Erythroblast (primary cell): ENCODE measurements at regions not wholly inside any gene's neighbourhood (a gene's known extent, or its start where the extent isn't known, plus 50 kb on each side); places are given as distances from the start of the nearest gene placed in this dataset.

Experiments used
- DNase-seq, 2 experiments: peaks; one replicate each; lab custom pipeline; 2025; lab: John Stamatoyannopoulos, UW
- GATA1 ChIP-seq: IDR thresholded peaks from 2 replicates; pipeline ENCODE4 v1.6.1; 2011; ENCODE audit warnings: low read depth, mild to moderate bottlenecking, control low read depth, low read length, moderate library complexity
- POLR2A ChIP-seq: IDR thresholded peaks from 2 replicates; pipeline ENCODE4 v1.6.1; 2011; ENCODE audit warnings: mild to moderate bottlenecking, low read length

DNA sequence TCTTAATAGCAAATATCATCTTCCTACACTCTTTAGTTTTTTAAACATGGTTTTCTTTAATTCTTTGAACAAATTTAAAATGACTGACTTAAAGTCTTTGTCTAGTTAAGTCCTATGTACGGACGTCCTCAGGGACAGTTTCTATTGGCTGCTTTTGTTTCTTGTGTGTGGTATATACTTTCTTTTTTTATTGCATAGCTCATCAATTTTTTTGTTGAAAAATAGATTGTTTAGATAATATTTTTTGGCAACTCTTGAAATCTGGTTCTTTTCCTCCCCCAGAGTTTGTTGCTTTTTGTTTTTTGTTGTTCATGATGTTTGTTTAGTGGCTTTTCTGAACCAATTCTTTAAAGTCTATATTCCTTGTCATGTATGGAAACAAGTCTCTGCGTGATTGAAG is 479.8 kb downstream of the PREX1 start:
- TF ChIP-seq GATA1 (no peak), POLR2A (no peak)

DNA sequence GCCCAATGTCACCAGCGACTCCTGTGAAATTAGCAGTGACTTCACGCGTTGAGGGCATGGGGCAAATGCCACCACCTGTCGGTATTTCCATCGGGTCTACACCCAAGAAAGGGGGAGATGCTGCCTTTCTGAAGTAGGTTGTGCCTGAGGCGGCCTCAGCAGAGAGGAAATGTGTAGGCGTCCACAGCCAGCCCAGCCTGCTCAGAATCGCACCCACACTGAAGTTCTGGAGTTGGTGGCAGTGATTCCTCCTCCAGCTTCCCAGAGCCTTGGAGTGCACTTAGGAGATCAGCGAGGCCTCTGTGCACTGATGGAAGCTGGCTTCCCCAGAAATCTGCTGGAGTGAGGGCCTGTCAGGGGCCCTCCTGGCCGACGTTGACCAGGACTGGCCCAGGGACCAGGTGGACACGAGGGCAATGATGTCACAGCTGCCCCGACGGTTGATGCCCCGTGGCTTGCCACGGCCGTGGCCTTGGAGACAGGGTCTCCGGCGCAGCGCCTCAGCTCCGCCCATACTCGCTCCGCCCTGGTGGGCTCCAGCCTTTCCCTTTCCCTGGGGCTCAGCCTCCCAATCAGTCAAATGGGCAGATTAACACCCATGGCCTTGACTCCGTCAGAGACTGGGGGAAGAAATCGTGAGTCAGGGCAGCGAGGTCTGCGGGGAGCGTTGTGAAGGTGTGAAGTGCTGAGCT is 484.8 kb downstream of the PREX1 start:
- DNase-seq: no peak
- no peak for TF ChIP-seq POLR2A
- no peak for TF ChIP-seq GATA1

More for the DNA sequence above, 479.8 kb downstream of the PREX1 start:
- DNase-seq: no peak

DNA sequence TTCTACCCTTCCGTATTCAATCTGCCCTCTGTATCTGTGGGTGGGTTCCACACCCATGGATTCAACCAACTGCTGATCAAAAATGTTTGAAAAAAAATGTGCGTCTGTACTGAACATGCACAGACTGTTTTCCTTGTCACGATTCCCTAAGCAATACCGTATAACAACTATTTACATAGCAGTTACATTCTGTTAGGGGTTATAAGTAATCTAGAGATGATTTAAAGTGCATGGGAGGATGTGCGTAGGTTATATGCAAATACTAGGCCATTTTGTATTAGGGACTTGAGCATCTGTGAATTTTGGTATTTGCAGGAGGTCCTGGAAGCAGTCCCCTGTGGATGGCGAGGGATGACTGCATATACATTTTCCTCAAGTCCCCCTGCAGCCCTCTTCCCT is 486.9 kb downstream of the PREX1 start:
- TF ChIP-seq GATA1: no peak
- TF ChIP-seq POLR2A: no peak
- DNase-seq: no peak

DNA sequence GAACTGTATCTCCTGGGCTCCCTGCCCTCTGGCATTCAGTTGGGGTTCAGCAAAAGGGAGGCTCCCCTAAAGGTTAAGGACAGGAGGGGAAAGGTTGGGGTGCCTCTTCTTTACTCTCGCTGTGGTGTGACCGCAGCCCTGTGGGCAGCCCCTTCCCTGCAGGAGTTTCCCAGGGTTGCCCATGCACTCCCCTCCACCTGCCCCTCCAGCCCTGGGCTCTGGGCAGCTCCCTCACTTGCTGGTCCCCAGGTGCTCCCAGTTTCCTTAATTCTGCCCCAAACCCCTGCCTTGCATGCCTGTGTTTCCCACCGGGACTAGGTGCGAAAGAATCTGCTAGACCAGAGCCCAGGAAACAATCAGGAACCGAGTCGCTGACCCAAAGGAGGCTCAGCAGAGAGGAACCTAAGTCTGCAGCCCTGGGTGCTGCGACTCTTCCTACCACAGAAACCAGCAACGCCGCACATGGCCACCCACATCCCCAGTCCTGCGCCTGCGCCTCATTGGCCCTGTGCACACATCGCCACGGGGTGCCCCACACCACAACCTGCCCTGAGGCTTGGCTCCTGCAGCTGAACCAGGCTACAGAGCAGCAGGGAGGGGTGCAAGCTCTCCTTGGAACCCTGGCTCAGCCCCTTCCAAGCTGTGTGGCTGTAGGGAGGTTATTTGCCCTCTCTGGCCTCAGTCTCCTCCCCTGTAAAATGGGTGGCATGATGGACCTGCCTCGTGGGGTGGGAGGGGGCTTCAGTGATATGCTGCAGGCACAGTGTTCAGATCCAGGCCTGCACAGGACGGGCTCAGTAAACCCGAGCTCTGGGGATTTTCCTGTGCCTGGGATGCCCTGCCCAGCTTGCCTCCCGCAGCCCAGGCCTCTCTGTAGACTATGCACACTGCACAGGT is 487.6 kb downstream of the PREX1 start:
- DNase-seq: no peak
- TF ChIP-seq POLR2A: no peak
- TF ChIP-seq GATA1: no peak

DNA sequence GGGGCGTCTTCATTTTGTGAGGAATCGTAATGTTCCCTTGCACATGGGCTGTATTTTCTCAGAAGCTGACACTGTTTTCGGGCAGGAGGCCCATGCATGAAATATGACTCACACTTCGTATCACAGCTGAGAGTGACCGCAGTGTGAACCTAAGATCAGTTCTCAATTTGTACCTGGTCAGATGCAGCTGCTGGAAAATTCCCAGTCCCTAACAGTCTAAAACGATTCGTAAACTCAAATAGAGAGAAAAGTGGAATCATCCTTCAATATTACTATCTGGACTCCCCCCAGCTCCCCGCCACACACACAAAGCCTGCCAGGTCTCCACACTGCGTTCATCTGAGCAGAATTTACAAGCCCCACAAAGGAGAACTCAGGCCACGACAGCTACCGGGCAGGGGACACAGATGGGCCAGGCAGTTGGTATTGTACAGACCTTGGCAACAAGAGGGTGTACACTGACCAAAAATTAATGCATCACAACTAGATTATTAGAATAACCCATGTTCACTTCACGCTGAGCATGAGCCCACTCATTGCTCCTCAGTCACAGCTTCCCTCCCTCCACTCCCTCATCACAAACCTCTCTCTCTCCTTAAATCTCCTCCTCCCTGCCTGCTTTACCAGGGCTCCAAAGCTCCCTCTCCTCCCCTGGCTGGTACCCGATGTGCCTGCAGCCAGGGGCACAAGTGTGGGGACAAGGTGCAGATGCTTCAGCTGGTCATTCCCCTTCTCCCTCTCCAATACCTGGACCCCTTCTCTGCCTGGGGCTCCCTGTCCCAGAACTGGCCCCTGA is 488.4 kb downstream of the PREX1 start:
- no peak for DNase-seq

DNA sequence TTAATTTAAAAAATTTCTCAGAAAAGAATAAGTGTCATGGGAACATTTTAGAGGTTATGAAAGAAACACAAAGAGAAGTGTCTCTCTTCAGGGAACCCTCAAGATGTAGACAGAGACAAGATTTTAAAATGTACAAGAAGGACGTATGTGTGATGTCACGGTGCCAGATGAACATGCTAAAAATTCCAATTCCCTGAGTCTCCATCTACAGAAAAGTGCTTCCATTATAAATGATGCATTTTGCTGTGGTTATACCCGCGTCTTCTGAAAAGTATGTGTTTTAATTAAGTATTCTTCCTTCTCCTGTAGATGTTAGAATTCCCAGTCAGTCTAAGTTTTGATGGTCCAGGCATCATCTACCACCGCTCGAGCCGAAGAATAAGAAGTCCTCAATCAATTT is 489.1 kb downstream of the PREX1 start:
- no peak for DNase-seq
- TF ChIP-seq GATA1 (no peak), POLR2A (no peak)

More for the DNA sequence above, 488.4 kb downstream of the PREX1 start:
- no peak for TF ChIP-seq GATA1
- no peak for TF ChIP-seq POLR2A

DNA sequence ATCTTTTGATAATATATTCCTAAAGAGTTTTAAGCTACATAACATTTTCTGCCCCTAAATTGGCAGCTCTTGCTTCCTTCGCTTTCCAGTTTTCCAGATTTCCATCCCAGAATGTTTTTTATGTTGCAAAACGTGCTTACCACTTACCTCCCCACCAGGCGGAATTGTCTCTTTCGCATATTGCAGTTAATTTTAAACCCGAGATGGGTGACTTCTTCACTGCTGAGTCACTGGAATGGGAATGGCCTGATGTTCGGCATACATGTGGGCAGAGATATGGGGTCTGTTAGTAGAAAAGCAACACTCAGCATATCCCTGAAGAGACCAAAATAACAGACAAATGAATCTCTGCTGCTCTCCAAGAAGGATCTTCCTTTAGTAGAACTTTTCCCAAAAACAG is 491.2 kb downstream of the PREX1 start:
- no peak for DNase-seq
- TF ChIP-seq POLR2A: no peak
- no peak for TF ChIP-seq GATA1

DNA sequence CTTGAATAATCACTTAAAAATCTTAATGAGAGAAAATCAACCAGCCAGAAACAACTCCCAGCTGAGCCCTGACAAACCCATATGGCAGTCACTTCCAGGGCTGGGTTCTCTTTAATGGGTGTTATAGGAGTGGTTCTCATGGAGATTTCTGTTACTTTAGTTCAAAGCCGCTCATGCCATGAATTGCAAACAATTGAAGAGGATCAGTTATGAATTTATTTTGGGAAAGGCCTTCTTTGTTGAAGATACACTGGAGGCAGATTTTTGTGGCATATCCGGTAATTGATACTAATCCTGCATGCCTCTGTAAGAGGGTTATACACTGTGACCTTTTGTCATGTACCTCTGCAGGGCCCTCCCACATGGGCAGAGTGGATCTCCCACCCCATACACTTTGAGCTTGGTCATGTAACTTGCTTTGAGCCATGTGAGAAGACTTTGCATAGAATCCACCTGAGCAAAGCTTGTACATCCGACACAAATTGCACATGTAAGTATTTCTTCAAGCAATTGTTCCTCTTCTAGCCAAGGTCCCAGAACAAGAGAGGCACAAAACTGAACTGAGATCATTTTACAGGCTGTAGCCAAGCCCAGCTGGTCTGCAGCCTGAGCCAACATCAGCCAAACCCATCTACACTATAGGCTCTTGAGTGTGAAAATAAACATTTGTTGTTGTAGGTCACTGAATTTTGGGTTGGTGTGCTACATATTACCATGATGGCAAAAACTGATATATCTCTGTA is 492.3 kb downstream of the PREX1 start:
- no peak for TF ChIP-seq GATA1
- TF ChIP-seq POLR2A: no peak
- DNase-seq: no peak

DNA sequence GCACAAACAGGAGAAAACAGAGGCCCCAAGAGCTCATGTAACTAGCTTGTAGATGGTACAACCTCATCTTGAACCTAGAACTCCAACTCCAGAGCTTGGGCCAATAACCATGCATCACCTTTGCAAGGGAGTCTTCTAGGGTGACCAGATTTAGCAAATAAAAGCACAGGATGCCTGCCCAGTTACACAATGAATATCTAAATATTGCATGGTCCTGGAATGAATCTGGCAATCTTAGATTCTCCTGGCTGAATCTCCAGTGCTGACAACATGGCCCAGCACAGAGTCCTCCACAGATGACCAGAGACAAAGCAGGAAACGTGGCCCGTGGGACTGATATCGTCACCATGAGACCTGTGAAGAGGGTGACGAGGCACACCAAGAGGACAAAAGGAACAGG is 494.1 kb downstream of the PREX1 start:
- TF ChIP-seq POLR2A (no peak), GATA1 (no peak)
- no peak for DNase-seq

DNA sequence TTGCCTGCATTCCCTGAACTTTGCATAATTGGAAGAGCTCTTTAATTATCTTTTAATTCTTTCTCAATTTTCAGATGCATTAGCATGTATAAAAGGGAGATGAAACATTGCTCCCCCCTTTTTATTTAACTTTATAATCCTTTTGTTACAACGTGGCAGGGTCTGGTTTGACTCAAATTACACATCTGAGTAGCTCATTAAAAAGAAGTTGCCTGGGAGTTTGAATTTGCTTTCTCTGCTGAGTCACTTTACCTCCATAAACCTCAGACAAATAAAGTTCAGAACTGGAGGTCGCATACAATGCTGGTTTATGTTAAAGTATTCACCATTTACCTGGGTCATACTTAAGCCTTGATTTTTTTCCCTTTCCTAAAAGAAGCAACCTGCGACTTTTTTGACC is 495.2 kb downstream of the PREX1 start:
- no peak for TF ChIP-seq GATA1
- no peak for TF ChIP-seq POLR2A
- DNase-seq: no peak

DNA sequence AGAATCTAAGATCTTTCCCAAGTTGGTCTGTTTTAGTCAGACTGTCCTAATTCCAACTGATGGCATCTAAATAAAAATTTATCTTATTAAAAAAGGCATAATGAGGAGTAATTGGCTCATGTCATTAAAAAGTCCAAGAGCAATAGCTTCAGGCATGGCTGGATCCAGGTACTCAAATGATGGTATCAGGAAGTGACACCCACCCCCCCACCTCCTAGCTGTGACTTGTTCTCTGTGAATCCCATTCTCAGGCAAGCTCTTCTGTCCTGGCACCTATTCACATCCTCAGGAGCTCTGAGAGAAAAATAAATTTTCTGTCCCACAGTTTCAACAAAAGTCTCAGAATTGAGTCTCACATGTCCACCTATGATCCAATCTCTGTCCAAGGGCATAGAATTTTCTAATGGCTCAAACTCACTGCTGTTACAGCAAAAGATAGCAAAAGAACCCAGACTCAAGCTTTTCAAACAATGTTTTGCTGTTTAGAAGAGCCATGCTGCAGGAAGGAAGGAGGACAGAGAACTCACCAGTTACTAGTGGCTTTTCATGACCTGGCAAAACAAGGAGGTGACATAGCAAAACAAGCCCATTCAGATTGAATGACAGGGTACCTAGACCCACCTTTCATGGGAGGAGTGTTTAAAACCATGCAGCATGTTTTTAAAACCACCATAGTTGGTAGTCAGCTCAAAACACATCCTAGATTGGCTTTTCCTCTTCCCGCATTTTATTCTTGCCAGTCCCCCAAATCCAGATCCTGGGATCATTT is 496.1 kb downstream of the PREX1 start:
- TF ChIP-seq POLR2A: no peak
- TF ChIP-seq GATA1: no peak
- no peak for DNase-seq
